ENCODE measurements at regions not wholly inside any gene's neighbourhood (a gene's known extent, or its start where the extent isn't known, plus 50 kb on each side); places are given as distances from the start of the nearest gene placed in this dataset.

DNA sequence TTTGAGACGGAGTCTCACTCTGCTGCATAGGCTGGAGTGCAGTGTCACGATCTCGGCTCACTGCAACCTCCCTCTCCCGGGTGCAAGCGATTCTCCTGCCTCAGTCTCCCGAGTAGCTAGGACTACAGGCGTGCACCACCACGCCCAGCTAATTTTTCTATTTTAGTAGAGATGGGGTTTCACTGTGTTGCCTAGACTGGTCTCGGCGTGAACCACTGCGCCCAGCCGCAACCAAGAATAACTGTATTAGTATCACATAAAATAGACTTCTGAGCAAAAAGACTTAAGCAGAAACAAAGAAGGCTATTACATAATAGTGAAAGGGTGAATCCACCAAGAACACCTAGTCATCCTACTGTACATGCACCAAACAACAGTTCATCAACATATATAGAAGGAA is 67.6 kb upstream of the TFEC start:
- no peak for FAIRE-seq

More for the DNA sequence above, 67.6 kb upstream of the TFEC start:
- TF ChIP-seq ZSCAN9 (CRISPR knock-in tag; IDR thresholded peaks at IDR 0.05; ENCODE audit: borderline replicate concordance): no peak
- no peak for TF ChIP-seq MATR3 (CRISPR knock-in tag; IDR thresholded peaks at IDR 0.05)
- TF ChIP-seq KLF12 (CRISPR knock-in tag; IDR thresholded peaks at IDR 0.05; ENCODE audit: borderline replicate concordance): no peak
- no peak for TF ChIP-seq KMT2A (CRISPR knock-in tag; IDR thresholded peaks at IDR 0.05)
- no peak for TF ChIP-seq GLI4 (CRISPR knock-in tag; IDR thresholded peaks at IDR 0.05; ENCODE audit: borderline replicate concordance)
- TF ChIP-seq NFYB (CRISPR knock-in tag; IDR thresholded peaks at IDR 0.05): no peak
- no peak for TF ChIP-seq SATB2 (CRISPR knock-in tag; IDR thresholded peaks at IDR 0.05)
- TF ChIP-seq SP1 (IDR thresholded peaks at IDR 0.05): no peak
- no peak for TF ChIP-seq SP1 (CRISPR knock-in tag; IDR thresholded peaks at IDR 0.05)
- no peak for TF ChIP-seq ZNF30 (CRISPR knock-in tag; IDR thresholded peaks at IDR 0.05)
- TF ChIP-seq ZNF891 (CRISPR knock-in tag; IDR thresholded peaks at IDR 0.05): no peak
- no peak for TF ChIP-seq HES4 (CRISPR knock-in tag; IDR thresholded peaks at IDR 0.05; ENCODE audit: borderline replicate concordance)
- TF ChIP-seq FUBP1 (CRISPR knock-in tag; IDR thresholded peaks at IDR 0.05; ENCODE audit: borderline replicate concordance): no peak
- no peak for TF ChIP-seq ZNF790 (CRISPR knock-in tag; IDR thresholded peaks at IDR 0.05; ENCODE audit: borderline replicate concordance)
- TF ChIP-seq ZHX1 (CRISPR knock-in tag; IDR thresholded peaks at IDR 0.05; ENCODE audit: low read depth): no peak
- no peak for TF ChIP-seq ZNF556 (CRISPR knock-in tag; IDR thresholded peaks at IDR 0.05; ENCODE audit: borderline replicate concordance)
- TF ChIP-seq ERF (CRISPR knock-in tag; IDR thresholded peaks at IDR 0.05): no peak
- Histone ChIP-seq H2AFZ (ENCODE audit: low read length) (no peak overlapping the region), H3K9ac (ENCODE audit: insufficient read depth, low read depth, low read length) (no peak overlapping the region), H3K9me3 (ENCODE audit: low read length) (no peaks in the 10 kb centered on the region), H3K27me3 (ENCODE audit: control insufficient read depth in 1 of 2, insufficient read depth in 2 of 2, low read length in 2 of 2) (no peaks in the 10 kb centered on the region; a peak in 1 of 5 replicates), H3K36me3 (replicated peaks in 1 of 2; ENCODE audit: control insufficient read depth in 1 of 2, insufficient read depth in 2 of 2, low read length in 2 of 2) (no peaks in the 10 kb centered on the region), H3K4me3 (replicated peaks in 1 of 3; ENCODE audit: insufficient read depth in 1 of 3, low read depth in 2 of 3, low read length in 3 of 3) (no peak overlapping the region), H3K79me2 (ENCODE audit: insufficient read depth, low read length) (no peaks in the 10 kb centered on the region), H3K4me2 (ENCODE audit: low read depth, low read length) (no peak overlapping the region), H3K27ac (ENCODE audit: extremely low read length, insufficient read depth, low read length) (no peak overlapping the region), H3K4me1 (ENCODE audit: insufficient read depth, low read length) (0 out of 2 replicates have a peak, but pooled peaks cover 6% of the 10 kb centered on the region), H4K20me1 (ENCODE audit: insufficient read depth, low read length) (no peaks in the 10 kb centered on the region)
- POLR2A ChIA-PET: no interaction called here
- CTCF ChIA-PET (ENCODE audit: low intra/inter-chr PET ratio, low total read pairs): no interaction called here
- in situ Hi-C loops (cut with HindIII; ENCODE audit: extremely low pct_ligation_motif_present, low pct_unique_long_range_greater_than_20kb): no loop called here
- BruUV-seq (replicated peaks): no TSS peak
- intact Hi-C loops (cut with micrococcal nuclease; ENCODE audit: unreplicated experiment): no loop called here
- ATAC-seq (no peak), DNase-seq (ENCODE audit: low spot score) (no peak)
- WGBS (ENCODE audit: low lambda C conversion rate): 44% methylated on average over 12 of the region's 12 CpGs
